Stimulated activated CD8-positive, alpha-beta memory T cell treated with anti-CD3 and anti-CD28 coated beads, Interleukin-12 subunit alpha, Interleukin-12 subunit beta, amount 100 ng/mL, for 24 hours (primary cell): ENCODE measurements at regions not wholly inside any gene's neighbourhood (a gene's known extent, or its start where the extent isn't known, plus 50 kb on each side); places are given as distances from the start of the nearest gene placed in this dataset.
"Not testable (repeated sequence)": the region's sequence is repeated elsewhere in the genome, so short reads cannot be mapped to it uniquely, and the experiment has no call there.

Experiments used
- DNase-seq: peaks from one replicate; pipeline ENCODE4 v3.0.0-alpha.2; 2020; ENCODE audit errors: extremely low read depth

DNA sequence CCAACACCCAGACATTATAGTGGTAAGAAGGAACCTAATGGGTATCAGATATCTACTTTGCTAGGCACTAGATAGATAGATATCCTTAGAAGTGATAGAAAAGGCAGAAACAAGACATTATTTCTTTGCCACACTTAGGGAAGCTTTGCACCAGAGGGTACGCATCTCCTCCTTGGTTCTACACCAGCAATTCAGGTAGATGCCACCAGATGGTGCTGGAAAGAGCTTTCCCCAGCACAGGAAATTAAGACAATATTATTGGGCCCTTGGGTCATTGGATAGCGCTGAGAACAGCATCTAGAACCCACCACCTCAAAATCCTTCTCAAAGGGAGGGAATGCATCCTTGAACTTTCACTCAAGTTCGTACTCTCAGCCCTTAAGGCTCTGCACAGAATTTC, 173.8 kb upstream of the CCL2 start:
- no peak for DNase-seq

DNA sequence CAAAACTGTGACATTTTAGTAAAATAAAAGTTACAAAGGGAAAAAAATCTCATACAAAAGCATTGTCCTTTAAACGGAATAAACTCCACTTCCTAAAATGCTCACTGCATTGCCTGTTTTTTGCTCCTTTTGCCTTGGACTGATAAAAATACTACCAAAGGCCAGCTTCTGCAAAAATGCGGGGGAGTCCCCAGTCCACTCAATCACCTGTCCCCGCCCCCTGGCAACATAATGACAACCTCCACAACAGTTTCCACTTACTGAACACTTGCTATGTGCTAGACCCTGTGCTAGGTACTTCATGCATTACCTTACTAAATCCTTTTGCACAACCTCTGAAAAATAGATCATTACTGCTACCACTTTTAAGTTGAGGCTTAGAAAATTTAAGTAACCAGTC, 172.7 kb upstream of the CCL2 start:
- no peak for DNase-seq

DNA sequence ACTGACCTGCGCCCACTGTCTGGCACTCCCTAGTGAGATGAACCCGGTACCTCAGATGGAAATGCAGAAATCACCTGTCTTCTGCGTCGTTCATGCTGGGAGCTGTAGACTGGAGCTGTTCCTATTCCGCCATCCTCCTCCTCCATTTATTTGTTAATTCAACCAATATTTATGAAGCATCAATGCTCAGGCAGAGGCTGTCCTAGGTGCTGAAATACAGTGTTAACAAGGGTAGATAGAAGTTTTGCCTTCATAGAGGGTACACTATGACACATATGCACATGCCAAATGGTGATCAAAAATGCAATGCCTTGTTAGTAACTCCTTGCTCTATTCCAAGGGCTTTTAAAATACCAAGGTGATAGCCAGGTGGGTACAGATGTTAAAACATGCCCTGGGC, 166.0 kb upstream of the CCL2 start:
- DNase-seq, result not testable (repeated sequence)

DNA sequence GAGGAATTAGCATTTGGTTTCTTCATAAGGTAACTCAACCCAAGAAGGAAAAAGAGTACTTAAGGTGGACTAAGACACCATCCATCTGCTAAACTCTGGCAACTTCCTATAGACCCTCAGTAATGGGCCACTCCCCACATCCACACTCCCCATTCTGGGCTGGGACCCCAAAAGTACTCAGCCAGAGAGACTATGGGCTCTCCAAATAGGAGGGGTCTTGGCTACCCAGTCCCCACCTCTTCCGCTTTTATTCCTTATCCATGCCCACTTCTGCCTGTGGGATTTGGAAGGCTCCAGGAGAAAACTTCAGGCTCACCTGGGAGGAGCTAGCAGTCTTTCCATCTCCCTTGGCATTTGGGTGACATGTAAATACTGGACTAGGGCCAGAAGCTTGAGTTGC, 164.5 kb upstream of the CCL2 start:
- DNase-seq, result no peak

DNA sequence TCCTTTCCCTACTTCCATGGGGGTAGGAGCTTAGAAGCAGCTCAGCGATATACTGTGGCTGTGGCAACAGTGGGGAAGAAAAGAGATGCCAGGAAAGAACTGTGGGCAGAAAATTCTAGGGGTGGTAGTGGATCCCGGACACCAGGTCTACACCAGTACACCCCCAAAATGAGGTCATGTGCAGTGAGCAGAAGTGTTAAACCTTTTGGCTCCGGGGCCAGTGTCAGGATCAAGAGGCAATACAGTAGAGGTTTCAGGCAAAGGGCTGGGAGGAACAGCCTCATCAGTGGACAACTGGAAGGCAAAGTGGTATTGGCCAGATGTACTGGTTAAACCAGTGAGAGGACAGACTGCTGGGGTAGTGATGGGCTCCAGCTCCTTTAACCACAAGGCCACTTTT, 163.1 kb upstream of the CCL2 start:
- DNase-seq, result no peak

DNA sequence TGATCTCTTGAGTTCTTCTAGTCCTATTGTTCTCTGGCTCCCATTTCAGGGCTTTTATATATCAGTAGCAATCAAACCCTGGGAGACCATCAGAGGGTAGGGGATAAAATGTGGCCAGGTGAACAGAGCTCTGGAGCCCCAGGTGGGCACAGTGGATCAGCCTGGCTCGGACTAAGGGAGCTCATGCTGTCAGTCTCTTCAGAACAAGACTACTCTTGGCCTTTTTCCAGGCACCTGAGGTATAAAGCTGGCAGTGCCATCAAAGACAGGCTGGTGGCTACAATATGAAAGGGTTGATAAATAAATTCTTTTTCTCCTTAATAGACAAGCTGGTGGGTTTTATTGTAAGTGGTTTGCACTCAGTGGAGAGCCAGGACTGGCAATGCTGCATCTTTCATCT, 160.0 kb upstream of the CCL2 start:
- no peak for DNase-seq

DNA sequence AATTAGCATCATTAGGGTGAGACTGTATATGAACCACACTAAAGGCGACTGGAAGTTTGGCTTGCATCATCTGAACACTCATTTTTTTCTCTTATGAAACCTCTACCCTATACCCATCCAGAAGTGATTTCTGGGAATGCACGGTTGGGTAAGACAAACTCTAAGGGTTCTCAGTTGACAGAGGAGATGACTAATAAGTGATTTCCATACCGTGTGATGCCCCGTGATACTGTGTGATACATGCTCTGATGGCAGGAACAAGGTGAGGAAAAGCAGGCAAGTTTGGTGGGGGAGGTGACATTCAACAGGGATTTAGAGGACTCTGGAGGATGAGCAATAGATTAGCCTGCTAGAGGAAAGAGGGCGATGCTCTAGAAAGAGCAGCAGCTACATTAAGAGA, 156.4 kb upstream of the CCL2 start:
- no peak for DNase-seq

DNA sequence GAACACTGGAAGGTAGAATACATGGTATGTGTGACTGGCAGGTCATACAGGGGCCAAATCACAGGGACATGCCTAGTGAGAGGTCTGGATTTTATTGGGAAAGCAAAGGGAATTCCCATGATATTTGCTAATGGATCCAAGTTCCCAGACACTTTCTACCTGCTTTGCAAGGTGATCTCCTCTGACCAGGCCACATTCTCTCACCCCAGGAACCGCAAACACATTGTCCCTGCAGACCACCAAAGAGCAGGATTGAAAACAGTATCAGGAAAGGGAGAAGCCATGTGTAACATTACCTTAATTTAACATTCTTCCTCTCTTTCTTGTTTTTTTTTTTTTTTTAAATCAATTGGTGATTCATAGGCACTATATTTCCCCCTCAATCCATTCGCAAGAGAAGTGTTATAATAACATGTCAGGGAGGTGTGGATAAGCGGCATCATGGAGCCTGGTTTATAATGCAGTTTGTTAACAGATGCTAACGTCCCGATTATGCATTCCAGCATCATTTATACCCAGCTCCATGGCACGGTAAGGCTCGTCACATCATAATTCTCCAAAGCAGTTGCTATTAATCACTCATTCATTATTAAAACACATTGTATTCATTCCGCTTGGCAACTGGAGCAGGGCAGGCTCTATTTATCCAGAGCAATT, 155.1 kb upstream of the CCL2 start:
- no peak for DNase-seq

DNA sequence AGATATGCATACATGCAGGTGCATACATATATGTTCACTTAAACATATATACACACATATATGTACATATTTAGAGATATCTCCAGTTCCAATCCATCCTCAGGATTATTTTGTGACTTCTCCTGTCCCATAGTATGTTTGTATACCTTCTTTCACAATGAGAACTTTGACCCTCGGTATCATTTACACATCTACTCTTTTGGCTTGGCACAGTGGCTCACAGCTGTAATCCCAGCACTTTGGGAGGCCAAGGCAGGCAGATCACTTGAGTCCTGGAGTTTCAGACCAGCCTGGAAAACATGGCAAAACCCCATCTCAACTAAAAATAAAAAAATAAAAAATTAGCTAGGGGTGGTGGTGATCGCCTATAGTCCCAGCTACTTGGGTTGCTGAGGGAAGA, 148.1 kb upstream of the CCL2 start:
- DNase-seq, result no peak

DNA sequence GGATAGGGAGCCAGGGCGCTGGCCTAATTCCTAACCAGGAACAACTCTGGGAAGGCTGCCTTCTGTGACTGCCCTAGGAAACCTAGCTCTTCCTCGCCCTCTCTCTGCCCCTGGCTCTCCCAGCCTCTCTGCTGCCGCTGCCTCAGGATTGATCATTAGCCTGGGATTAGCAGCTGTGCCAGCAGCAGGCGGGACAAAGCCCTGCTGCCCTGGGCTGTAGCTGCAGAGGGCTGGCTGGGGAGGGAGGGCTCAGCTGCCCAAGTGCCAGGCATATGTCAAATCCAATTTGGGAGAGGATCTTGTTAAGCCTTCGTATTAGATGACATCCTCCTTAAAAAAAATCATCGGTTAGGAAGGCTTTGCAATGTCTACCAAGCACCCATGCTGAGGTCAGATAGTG, 144.8 kb upstream of the CCL2 start:
- DNase-seq, result no peak

DNA sequence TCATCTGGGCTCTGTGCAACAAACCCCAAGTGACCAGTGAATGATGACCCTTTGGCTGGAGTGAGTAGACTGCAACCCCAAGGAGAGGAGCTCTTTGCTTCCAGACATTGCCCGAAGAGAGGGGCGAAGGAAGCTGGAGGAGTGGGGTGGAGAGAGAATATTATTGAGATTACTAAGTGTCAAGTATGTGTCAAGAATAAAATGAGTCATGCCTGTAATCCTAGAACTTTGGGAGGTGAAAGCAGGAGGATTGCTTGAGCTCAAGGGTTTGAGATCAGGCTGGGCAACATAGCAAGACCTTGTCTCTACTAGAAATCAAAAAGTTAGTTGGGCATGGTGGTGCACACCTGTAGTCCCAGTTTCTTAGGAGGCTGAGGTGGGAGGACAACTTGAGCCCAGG, 142.0 kb upstream of the CCL2 start:
- no peak for DNase-seq

DNA sequence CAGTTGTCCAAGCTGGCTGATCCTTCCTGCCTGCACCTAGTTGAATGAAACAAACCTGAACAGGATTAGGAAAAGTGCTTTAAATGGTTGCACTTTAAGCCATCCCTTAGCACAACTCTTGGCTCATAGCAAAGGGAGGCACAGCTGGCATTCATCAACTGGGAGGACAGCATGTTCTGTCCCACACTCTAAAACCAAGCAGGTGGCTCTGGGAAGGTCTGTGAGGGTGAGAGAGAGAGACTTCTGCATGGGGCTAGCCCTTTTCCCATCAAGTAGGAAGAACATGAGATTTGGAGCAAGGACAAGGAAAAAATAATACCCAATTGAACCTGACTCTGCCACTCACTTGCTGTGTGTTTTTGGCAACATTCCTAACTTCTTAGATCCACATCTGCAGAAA, 140.9 kb upstream of the CCL2 start:
- DNase-seq, result no peak

DNA sequence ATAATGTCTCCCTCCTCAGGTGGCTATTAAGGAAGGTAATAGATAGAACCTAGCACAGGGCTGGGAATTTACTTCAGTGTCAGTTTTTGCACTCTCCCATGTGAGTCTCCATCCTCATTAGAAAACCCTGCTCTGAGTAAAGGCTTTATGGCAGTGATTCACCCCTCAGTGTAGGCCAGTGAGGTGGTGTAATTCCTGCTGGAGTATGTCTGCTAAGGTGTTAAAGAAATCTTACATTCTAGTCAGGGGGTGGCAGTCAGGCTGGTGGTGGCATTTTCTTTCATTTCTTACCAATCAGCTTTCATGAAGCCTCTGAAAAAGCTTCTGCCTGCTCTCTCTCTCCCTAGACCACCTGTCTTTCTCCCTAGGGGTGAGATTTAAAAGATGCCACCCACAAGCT, 138.8 kb upstream of the CCL2 start:
- DNase-seq, result no peak

DNA sequence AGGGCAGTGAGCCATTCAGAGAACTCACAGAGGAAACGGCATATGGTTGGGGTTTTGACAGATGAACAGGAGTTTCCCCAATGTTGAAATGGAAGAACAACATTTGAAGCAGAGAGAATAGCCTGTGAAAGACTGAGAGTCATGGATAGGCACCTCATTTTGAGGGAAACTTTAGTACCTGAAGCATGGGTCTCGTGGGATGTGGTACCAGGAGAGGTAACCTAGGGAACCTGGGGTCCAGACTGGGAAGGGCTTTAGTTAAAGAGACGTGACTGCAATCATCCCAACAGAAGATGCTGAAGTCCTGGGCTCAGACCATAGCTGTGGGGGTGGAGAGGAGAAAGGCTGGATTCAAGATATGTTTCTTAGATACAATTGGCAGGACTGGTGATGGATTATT, 137.8 kb upstream of the CCL2 start:
- no peak for DNase-seq

DNA sequence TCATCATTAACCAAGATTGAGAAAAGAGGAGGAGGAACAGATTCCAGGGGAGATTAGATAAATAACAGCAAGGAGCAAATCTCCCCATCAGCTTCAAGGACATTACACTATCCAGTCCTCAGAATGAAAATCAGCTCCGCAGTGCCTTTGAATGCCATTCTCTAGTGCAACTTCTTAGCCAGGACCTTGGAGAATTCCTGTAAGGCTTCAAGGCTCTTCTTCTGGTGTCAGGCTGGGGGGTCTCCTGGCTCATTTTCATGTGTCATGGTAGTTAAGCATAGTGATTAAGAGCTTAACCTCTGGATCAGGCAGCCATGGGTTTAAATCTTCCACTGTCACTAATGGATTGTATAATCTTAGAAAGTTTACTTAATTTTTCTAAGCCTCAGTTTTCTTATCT, 137.3 kb upstream of the CCL2 start:
- DNase-seq, result no peak

DNA sequence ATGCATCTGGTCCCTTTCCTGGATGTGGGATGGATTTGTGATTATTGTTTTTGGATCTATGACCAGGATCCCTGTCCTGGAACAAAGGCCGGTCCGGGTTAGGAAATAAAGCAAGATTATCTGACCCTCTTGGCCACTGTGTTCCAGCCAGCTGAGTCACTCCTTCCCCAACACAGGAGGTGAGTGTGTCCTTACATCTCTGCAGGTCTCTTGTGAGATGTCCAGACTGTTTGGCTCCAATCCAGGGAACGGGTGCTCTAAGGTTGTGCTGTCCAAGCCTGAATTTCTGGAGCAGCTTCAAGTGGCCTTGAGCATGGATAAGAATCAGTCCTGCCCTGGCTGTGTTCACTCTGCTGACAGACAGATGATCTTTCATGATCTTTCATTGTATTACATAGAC, 136.5 kb upstream of the CCL2 start:
- DNase-seq, result no peak

DNA sequence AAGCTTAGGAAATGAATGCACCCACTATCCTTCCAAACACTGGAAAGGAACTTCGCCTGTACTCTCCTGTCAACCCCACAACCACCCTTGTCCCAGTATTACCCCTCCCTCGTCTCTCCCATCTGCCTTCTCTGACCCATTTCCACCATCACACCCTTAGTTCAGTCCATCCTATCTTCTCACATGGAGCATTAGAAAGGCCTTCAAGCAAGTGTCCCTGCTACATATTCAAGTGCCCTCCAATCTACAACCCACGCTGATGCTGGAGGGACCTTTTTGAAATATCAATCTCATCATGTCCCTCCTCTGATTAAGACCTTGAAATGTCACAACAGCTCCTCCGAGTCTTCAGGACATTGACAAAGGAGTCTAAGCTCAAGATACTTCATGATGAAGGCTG, 133.8 kb upstream of the CCL2 start:
- DNase-seq, result no peak

DNA sequence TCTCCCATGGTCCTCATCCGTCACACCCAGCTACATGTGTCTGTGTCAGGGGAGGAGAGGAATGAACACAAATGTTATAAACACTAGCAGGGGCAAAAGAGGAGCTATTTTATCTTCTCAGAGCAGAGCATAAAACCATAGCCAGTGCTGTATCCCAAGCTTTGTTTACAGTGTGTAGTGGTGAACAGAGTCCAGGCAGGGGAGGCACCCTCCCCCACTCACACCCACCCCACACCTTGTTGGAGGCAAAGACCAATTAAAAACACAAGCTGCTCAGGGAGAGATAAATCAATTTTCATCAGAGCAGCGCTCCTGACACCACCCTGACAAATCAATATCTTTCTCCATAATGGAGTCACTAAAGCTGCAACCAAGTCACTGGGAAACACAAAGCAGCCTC, 132.6 kb upstream of the CCL2 start:
- no peak for DNase-seq

DNA sequence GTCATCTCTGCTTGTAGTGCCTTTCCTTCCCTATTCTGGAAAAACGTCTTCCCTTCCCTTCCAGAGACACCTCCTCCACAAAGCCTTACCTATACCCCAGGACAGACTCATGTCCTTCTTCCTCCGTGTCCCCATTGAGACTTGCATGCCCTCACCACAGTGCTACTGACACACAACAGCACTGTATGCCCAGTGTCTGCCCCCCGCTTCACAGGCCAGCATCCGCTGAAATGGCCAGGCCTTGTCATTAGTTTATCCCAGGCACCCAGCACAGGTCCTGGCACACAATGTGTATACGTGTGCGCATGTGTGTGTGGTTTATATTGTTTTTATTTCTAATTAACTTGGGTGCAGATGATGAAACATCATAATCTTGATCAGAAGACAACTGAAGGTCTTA, 130.1 kb upstream of the CCL2 start:
- DNase-seq, result no peak

DNA sequence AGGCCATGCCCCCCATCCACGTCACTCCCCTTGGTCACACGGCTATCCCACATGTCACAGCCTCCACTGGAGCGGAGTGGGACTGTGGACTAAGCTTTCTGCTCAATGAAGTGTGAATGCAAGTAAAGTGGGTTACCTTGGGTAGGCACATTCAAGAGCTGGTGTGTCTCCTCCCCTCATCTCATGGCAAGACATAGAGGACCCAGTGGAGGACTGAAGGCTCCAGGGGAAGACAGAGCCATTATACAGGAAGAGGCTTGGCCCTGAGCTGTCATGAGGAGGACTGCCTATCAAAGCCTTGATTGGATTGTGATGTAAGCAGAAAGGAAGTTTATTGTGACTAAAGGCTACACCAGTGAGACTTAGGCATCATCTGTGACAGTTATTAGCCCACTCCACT, 129.2 kb upstream of the CCL2 start:
- DNase-seq, result no peak

DNA sequence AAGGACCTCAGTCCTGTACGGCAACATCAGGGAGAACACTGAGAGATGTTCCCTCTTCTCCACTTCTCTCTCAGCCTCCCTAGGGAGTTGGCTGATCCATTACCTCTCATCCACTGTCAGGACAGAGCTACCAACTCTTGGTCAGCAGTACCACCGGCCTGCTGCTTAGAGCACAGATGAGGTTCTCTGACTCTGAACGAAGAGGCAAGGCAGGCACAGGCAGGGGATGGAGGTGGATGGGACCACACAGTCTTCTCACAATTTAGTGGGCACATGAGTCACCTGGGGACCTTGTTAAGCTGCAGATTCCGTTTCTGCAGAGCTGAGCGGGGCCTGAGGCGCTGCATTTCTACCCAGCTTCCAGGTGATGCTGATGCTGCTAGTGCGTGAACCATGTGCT, 128.6 kb upstream of the CCL2 start:
- no peak for DNase-seq

DNA sequence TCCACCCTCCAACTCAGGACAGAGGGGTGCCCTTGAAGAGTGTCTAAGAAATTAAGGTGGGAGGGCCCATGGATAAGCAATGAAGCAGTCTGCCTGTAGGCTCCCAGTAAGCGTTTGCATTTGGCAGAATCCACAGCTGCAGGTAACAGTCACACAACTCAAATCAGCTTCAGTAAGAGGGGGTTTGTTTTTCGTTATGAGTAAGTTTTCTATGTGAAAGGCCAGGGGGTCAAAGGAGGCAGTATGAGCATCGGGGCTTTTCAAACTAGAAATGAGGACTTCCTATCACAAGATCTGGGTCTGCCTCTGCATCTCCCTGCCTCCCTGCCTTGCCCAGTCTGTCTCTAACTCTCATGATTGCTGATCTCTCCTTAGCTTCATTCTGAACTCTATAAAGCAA, 128.1 kb upstream of the CCL2 start:
- no peak for DNase-seq

DNA sequence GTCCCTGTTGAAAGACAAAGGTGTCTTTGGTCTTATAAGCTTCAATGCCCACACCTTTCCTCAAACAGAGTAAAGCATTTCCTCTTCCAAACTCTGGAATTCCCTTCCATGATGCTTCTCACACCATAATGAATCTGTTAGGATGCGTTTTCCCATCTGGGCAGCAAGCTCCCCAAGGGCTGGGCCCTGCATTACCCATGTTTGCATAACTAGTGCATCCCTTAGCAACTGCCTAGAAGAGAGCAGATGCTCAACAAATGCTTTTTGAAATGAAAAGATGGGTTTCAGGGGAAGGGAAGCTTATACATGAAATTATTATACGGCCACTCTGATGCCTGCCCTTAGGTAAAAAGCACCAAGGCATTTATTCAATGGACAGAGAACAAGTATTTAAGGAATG, 124.5 kb upstream of the CCL2 start:
- no peak for DNase-seq

DNA sequence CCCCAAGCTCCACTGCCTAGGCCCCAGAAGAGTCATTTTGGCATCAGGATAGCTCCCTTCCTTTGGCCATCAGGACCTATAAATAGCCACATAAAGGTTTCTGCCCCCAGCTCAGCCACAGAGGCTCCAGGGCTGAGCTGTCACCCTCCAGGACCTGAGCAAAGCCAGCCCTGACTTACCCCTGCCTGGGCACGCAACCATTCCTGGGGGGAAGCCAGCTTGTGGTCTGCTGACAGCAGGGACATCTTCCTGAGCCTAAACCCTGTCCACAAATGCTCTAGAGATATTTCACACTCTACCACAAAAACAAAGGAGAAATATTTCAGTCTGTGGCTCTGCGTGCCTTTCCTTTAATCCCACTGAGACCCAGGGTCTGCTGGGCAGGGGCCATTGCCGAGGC, 123.7 kb upstream of the CCL2 start:
- DNase-seq, result no peak

DNA sequence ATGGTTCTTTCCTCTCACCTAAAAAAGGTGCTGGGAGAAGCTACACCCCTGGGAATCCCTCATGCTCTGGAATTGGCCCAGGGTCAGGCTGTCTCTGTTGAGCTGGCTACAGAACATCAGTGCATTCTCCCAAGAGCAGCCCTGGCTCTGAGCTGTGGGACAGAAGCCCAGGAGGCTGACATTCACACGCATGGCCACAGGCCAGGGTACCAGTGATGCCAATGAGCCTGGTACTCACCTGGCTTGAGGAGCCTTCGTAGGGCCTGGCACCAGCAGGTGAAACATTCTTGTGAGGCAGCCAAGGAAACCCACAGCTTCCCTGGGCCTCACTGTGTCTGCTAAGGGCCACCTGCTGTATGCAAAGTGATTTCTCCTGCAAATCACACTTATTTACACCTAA, 121.7 kb upstream of the CCL2 start:
- no peak for DNase-seq
